ENCODE measurements at regions not wholly inside any gene's neighbourhood (a gene's known extent, or its start where the extent isn't known, plus 50 kb on each side); places are given as distances from the start of the nearest gene placed in this dataset.

GRCh38 chr3:74691946-74692345, 77.5 kb upstream of the CNTN3 start:
- H3K27me3 Mint-ChIP-seq, result no peaks in the 10 kb centered on the region
- TF ChIP-seq, protein P1, sequence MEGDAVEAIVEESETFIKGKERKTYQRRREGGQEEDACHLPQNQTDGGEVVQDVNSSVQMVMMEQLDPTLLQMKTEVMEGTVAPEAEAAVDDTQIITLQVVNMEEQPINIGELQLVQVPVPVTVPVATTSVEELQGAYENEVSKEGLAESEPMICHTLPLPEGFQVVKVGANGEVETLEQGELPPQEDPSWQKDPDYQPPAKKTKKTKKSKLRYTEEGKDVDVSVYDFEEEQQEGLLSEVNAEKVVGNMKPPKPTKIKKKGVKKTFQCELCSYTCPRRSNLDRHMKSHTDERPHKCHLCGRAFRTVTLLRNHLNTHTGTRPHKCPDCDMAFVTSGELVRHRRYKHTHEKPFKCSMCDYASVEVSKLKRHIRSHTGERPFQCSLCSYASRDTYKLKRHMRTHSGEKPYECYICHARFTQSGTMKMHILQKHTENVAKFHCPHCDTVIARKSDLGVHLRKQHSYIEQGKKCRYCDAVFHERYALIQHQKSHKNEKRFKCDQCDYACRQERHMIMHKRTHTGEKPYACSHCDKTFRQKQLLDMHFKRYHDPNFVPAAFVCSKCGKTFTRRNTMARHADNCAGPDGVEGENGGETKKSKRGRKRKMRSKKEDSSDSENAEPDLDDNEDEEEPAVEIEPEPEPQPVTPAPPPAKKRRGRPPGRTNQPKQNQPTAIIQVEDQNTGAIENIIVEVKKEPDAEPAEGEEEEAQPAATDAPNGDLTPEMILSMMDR (conservative IDR thresholded peaks at IDR 0.05), result no peak
- no peak overlapping the region for H3K27ac Mint-ChIP-seq
- no peaks in the 10 kb centered on the region for H3K9me3 Mint-ChIP-seq
- no peaks in the 10 kb centered on the region for H3K4me1 Mint-ChIP-seq (ENCODE audit: unreplicated experiment)
- H3K36me3 Mint-ChIP-seq, result no peaks in the 10 kb centered on the region
- DNase-seq (ENCODE audit: extremely low spot score, unreplicated experiment), result no peak
- no peak overlapping the region for H3K4me3 Mint-ChIP-seq

DNA sequence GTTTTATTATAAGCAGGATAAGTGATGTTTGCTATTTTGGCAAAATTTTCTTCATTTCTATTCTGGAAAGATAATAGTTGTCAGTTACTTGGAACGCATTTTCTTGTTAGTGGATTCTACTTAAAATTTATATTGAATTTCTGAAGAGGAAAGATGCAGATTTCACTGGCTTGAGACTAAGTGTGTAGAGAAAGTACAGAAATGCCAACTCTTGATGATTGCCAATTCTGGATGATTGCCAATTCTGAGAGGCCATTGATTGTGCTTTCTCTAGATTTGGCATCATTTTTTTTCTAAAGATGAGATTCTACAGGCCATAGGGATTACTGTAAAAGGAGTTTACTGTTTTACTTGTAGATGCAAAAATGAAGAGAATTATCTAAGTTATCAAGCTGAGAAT, 58.9 kb upstream of the CNTN3 start:
- no peak for DNase-seq (ENCODE audit: extremely low spot score, unreplicated experiment)
- no peak overlapping the region for H3K27ac Mint-ChIP-seq
- H3K4me3 Mint-ChIP-seq, result no peak overlapping the region
- H3K9me3 Mint-ChIP-seq, result no peaks in the 10 kb centered on the region
- no peaks in the 10 kb centered on the region for H3K4me1 Mint-ChIP-seq (ENCODE audit: unreplicated experiment)
- TF ChIP-seq, protein P1 (conservative IDR thresholded peaks at IDR 0.05), result no peak
- H3K27me3 Mint-ChIP-seq, result no peaks in the 10 kb centered on the region
- H3K36me3 Mint-ChIP-seq, result no peaks in the 10 kb centered on the region

DNA sequence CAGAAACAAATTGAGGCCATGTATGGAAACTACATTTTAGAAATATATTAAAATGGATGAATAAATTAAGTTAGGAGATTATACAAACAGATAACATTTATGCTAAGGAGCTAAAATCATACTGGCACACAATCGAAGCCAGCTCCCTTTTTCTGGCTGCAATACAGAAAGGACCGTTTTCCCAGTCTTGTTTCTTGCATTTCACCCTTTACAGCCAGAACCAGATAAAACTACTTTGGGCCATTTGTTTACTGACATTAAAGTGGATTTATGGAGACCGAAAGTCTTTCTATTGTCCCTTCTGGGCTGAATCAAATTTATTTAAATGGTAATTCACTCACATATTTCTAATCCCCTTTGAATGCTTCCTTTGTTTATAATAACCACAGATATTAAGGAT, 50.1 kb upstream of the CNTN3 start:
- no peak for DNase-seq (ENCODE audit: extremely low spot score, unreplicated experiment)
- H3K36me3 Mint-ChIP-seq, result no peaks in the 10 kb centered on the region
- H3K27me3 Mint-ChIP-seq, result no peaks in the 10 kb centered on the region
- no peaks in the 10 kb centered on the region for H3K4me1 Mint-ChIP-seq (ENCODE audit: unreplicated experiment)
- peaks cover 4% of the 10 kb centered on the region for H3K9me3 Mint-ChIP-seq
- no peak overlapping the region for H3K27ac Mint-ChIP-seq
- TF ChIP-seq, protein P1 (conservative IDR thresholded peaks at IDR 0.05), result no peak
- no peak overlapping the region for H3K4me3 Mint-ChIP-seq
